ENCODE measurements at regions not wholly inside any gene's neighbourhood (a gene's known extent, or its start where the extent isn't known, plus 50 kb on each side); places are given as distances from the start of the nearest gene placed in this dataset.
"Not testable (repeated sequence)": the region's sequence is repeated elsewhere in the genome, so short reads cannot be mapped to it uniquely, and the experiment has no call there.

DNA sequence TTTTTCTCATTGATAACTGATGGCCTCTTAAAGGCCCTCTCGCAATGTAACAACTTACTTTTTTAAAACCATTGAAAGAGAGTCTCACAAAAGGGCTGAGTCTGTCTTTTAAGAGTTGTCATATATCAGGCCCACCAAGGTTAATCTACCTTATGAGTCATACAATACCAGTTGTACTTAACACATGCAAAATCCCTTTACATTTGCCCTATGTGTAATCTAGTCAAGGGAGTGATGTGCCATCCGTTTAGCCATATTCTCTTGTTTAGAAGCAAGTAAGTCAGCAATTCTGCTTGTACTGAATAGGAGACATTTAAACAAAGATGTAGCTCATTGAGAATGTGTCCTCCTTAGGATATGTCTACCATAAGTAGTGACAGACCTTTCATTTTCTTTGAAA is 143.7 kb downstream of the TENT5A start:
- TF ChIP-seq, protein P1, sequence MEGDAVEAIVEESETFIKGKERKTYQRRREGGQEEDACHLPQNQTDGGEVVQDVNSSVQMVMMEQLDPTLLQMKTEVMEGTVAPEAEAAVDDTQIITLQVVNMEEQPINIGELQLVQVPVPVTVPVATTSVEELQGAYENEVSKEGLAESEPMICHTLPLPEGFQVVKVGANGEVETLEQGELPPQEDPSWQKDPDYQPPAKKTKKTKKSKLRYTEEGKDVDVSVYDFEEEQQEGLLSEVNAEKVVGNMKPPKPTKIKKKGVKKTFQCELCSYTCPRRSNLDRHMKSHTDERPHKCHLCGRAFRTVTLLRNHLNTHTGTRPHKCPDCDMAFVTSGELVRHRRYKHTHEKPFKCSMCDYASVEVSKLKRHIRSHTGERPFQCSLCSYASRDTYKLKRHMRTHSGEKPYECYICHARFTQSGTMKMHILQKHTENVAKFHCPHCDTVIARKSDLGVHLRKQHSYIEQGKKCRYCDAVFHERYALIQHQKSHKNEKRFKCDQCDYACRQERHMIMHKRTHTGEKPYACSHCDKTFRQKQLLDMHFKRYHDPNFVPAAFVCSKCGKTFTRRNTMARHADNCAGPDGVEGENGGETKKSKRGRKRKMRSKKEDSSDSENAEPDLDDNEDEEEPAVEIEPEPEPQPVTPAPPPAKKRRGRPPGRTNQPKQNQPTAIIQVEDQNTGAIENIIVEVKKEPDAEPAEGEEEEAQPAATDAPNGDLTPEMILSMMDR (IDR thresholded peaks at IDR 0.05): no peak
- H3K4me3 ChIP-seq: no peak overlapping the region
- H3K4me1 ChIP-seq: no peaks in the 10 kb centered on the region
- intact Hi-C loops (cut with DNase I; ENCODE audit: low total_unique reads): no loop called here
- no peak for DNase-seq (ENCODE audit: low spot score in 2 of 2)
- H3K36me3 ChIP-seq: no peaks in the 10 kb centered on the region
- no peaks in the 10 kb centered on the region for H3K9me3 ChIP-seq
- H3K27me3 ChIP-seq: no peaks in the 10 kb centered on the region
- no peak overlapping the region for H3K27ac ChIP-seq

DNA sequence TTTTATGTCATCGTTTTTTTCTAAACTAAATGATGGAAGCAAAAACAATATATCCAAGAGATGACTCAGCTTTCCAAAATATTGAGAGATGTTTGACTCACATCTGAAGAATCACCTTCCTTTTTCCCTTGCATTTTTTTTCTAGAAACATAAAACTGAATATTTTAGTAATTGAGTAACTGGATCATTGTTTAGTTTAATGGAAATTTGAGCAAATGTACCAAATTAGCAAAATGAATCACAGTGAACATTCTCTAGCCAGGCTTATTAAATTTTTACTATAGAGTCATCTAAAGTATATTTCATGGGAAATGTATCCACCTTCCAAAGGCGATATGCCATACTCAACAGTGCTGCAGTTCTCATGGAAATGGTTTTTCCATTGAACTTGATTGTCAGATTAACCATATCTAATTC is 145.5 kb downstream of the TENT5A start:
- H3K4me3 ChIP-seq: no peak overlapping the region
- intact Hi-C loops (cut with DNase I; ENCODE audit: low total_unique reads): no loop called here
- H3K4me1 ChIP-seq: no peaks in the 10 kb centered on the region
- no peak overlapping the region for H3K27ac ChIP-seq
- H3K9me3 ChIP-seq: no peaks in the 10 kb centered on the region
- DNase-seq (ENCODE audit: low spot score in 2 of 2): no peak
- no peaks in the 10 kb centered on the region for H3K27me3 ChIP-seq
- TF ChIP-seq POLR2AphosphoS5 (IDR thresholded peaks at IDR 0.05): no peak
- TF ChIP-seq POLR2A (IDR thresholded peaks at IDR 0.05): no peak
- TF ChIP-seq, protein P1 (IDR thresholded peaks at IDR 0.05): no peak
- H3K36me3 ChIP-seq: no peaks in the 10 kb centered on the region

DNA sequence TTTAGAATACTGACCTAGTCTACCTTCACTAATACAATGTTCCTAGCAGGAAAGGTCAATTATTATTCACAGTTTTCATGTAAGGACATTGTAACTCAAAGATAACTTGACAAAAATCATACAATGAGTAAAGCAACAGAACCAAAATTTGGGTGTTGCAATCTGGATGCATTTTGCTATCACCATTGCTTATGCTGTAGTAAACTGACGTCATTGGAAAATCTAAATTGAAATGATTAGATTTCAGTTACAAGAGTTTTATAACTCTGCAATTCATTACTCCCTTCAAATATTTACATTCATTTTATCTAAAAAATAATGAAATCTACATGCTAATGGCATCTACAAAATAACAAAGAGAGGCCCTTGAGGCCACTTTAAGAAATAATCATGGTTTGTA is 147.0 kb downstream of the TENT5A start:
- no peaks in the 10 kb centered on the region for H3K36me3 ChIP-seq
- no peaks in the 10 kb centered on the region for H3K4me1 ChIP-seq
- intact Hi-C loops (cut with DNase I; ENCODE audit: low total_unique reads): no loop called here
- no peaks in the 10 kb centered on the region for H3K9me3 ChIP-seq
- no peaks in the 10 kb centered on the region for H3K27me3 ChIP-seq
- no peak overlapping the region for H3K4me3 ChIP-seq
- no peak for TF ChIP-seq POLR2AphosphoS5 (IDR thresholded peaks at IDR 0.05)
- TF ChIP-seq, protein P1 (IDR thresholded peaks at IDR 0.05): no peak
- no peak for TF ChIP-seq POLR2A (IDR thresholded peaks at IDR 0.05)
- no peak for DNase-seq (ENCODE audit: low spot score in 2 of 2)
- no peak overlapping the region for H3K27ac ChIP-seq

DNA sequence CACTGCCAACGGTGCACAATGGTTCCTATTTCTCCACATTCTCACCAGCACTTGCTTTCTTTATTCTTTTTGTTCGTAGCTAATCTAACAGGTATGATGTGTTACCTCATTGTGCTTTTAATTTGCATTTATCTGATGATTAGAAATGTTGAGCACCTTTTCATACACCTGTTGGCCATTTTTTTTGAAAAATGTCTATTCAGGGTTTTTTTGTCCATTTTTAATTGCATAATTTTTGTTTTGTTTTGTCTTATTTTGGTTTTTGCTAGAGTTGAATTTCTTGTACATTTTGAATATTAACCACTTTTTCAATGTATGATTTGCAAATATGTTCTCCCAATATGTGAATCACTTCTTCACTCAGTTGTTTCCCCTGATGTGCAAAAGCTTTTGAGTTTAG is 150.6 kb downstream of the TENT5A start:
- H3K4me1 ChIP-seq: no peaks in the 10 kb centered on the region
- no peak overlapping the region for H3K27ac ChIP-seq
- H3K36me3 ChIP-seq: no peaks in the 10 kb centered on the region
- DNase-seq (ENCODE audit: low spot score in 2 of 2): no peak
- TF ChIP-seq POLR2AphosphoS5 (IDR thresholded peaks at IDR 0.05) (no peak), POLR2A (IDR thresholded peaks at IDR 0.05) (no peak)
- TF ChIP-seq, protein P1 (IDR thresholded peaks at IDR 0.05): no peak
- H3K9me3 ChIP-seq: no peaks in the 10 kb centered on the region
- no peaks in the 10 kb centered on the region for H3K27me3 ChIP-seq
- no peak overlapping the region for H3K4me3 ChIP-seq
- intact Hi-C loops (cut with DNase I; ENCODE audit: low total_unique reads): no loop called here

DNA sequence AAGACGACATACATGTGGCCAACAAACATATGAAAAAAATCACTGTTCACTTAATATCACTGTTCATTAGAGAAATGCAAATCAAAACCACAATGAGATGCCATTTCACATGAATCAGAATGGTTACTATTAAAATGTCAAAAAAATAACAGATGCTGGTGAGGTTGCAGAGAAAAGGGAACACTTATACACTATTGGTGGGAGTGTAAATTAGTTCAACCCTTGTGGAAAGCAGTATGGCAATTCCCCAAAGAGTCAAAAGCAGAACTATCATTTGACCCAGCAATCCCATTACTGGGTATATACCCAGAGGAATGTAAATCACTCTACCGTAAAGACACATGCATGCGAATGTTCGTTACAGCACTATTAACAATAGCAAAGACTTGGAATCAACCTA is 152.0 kb downstream of the TENT5A start:
- intact Hi-C loops (cut with DNase I; ENCODE audit: low total_unique reads): not testable (repeated sequence)

DNA sequence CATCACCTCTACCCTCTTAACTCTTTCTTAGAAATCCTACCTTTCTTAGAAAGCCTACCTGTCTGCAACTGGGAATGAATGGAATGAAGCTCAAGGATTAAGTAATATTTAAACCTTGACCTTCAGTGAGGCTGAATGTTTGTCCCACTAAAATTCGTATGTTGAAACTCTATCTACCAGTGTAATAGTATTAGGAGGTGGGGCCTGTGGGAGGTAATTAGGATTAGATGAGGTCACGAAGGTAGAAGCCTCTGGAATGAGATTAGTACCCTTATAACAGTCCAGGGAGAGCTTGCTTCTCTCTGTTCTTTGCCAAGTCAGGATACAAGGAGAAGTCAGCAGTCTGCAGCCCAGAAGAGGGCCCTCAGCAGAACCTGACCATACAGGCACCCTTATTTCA is 158.0 kb downstream of the TENT5A start:
- no peak for DNase-seq (ENCODE audit: low spot score in 2 of 2)
- H3K4me1 ChIP-seq: no peaks in the 10 kb centered on the region
- intact Hi-C loops (cut with DNase I; ENCODE audit: low total_unique reads): no loop called here
- no peaks in the 10 kb centered on the region for H3K9me3 ChIP-seq
- TF ChIP-seq POLR2A (IDR thresholded peaks at IDR 0.05): no peak
- no peak overlapping the region for H3K4me3 ChIP-seq
- H3K27me3 ChIP-seq: no peaks in the 10 kb centered on the region
- no peaks in the 10 kb centered on the region for H3K36me3 ChIP-seq
- H3K27ac ChIP-seq: no peak overlapping the region

More for the DNA sequence above, 152.0 kb downstream of the TENT5A start:
- not testable (repeated sequence) for DNase-seq (ENCODE audit: low spot score in 2 of 2); H3K4me3 ChIP-seq; H3K27ac ChIP-seq; H3K4me1 ChIP-seq; H3K27me3 ChIP-seq; H3K36me3 ChIP-seq; H3K9me3 ChIP-seq
